HG03108 (cell line): ENCODE measurements at regions not wholly inside any gene's neighbourhood (a gene's known extent, or its start where the extent isn't known, plus 50 kb on each side); places are given as distances from the start of the nearest gene placed in this dataset.

Experiments used
- ATAC-seq: cut with Tn5 transposase; IDR thresholded peaks from one replicate; pipeline ENCODE4 v1.9.1; 2021; ENCODE audit warnings: moderate library complexity; ENCODE audit not compliant: unreplicated experiment

DNA sequence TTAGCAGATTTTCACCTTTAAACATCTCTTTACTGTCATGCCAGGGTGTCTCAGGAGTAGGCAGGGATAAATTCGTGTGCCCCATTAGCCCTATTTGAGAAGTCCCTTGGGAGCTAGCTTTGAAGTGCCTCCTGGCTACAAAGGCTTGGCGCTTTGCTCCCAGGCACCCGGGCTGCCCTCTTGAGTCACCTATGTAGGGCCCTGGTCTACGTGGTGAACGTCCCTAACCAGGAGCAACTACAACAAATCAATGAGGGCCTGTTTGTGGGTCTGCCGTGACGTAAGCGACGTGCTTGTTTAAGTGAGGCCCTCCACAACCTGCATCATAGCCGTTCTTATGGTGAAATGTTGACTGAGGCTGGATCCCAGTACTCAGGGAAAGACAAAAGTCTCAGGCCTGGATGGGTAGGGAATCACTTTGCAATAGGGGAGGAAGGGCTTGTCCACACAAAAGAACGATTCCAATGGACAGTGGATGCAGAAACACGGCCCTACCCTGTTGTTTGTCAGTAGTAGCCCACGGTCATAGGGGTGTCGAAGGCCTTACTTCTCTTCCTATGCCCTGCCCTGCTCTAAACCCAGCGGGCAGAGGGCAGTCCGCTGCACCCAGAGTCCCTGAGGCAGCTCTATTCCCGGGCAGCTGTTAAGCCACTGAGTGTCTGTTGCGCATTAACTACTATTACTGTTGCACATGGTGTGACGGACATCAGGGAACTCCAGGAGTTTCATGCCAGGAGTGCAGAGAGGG lies 93.9 kb downstream of the INHBB start:
- no peak for ATAC-seq

DNA sequence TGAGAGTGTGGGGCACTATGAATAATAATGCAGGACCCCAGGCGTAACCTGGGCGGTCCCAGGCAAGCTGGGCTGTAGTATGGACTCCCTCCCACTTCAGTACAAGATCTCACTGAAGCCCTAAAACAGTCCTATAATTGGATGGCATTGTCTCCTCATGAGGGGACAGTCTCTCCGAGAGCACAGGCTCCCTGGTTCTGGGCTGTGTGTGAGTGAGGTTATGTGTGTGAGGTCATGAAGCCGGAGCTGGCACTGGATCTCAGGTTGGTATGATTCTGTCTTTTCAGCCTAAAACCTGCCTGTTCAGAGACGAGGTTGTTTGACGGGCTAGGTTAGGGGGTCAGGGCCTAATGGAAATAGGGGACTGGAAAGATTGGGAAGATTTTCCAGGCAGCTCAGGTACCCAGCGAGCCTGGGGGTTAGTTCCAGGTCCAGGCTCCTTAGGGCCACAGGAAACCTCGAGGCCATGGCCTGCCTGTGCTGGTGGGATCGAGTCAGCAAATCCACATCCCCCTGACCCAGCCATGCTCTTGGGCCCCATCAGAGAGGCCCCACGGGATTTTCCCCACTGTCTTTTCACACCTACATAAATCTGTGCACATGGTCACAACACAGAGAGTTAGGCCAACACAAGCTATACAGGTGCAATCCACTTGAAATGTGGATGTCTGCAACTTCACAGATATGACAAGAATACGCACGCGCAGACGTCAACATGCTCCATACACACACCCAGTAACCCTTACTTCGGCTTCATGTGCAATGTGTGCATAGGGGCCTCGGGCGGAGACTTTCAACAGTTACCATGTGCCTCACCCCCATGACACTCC lies 94.8 kb downstream of the INHBB start:
- no peak for ATAC-seq

DNA sequence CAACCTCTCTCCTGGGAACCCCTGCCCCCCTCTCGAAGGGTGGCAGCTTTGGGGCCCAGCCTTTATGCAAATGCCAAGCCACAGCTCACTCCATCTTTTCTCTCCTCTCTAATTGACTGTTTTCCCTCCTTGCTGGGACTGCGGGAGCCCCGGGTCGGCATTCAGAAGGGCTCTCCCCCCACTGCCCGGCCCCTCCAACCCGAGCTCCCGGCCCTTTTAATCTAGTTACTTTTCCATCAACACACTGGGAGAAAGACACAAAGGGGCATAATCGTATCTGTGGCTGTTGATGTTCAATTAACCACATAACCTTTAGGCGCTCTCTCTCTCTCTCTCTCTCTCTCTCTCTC lies 95.4 kb downstream of the INHBB start:
- ATAC-seq = no peak

DNA sequence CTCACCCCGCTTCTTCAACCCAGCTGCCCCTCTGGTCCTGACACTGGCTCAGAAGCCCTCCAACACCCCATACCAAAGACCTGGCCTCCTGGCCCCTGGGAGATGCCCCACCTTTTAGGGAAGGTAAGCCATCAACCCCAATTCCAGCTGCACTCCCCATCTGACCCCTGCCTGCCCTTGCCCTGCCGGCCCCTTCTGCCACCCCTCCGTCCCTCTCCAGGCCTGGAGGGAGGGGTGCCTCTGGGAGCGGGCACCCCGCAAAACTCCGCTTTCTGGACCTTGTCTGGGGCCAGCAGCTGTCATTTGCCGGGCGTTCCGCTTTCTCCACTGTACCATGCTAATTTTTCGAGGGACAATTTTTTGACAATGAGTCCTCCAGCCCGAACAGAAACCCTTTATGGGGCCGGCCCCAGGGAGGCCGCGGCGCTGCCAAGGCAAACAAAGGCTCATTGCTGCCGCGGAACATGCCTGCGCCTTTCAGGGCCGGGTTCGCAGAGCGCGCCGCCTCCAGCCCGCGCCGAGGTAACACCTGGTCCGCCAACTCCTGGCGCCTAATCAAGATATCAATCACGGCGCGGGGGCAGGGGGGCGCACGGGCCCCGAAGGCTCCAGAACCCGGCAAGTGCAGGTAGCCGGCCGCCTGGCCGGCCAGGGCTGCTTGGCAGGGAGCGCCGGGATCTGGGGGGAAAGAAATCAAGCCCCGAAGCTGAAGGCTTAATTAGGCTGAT lies 96.0 kb downstream of the INHBB start:
- no peak for ATAC-seq

DNA sequence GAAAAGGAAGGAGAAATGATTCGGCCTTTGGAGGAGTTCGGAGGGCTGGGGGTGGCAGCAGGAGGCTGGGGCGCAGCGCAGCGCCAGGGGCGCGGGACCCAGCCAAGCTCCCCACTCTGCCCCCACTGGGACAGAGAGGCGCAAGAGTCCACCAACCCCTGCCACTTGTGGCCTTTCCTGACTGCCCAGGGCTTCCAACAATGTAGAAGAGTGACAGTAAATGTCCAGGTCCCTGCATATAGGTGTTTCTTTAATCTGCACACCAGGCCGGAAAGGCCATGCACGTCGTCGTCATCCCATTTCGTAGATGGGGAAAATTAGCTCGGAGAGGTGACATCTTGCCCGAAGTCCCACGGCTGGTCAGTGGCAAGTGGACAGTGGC lies 96.6 kb downstream of the INHBB start:
- ATAC-seq = no peak

DNA sequence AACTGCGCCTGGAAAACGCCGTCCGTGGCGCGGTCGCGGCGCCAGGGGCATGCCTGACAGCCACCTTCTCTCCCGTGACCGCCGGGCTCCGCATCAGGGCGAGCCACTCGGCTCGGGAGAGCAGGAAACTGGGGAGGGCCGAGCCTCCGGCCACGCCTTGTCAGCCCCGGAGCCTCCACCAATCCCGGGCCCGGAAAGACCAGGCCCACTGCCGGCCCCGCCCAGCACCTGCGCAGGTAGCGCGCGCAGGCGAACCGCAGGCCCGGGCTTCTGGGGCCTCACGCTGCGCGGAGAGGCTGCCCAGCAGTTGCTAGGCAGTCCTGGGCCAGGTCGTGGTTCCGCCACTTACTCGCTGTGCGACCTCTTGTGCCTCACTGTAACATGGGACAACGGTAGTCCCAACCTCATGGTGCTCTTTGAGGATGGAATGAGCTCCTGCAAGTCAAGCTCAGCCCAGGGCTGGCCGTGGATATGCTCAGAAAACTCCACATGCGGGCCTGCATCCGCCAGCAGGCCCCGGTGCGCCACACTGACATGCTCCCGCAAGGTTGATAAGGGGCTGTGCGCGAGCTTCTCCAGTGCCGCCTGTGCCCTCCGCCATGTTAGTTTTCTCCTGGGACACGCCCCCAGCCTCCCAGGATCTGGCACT lies 97.1 kb downstream of the INHBB start:
- ATAC-seq = no peak

DNA sequence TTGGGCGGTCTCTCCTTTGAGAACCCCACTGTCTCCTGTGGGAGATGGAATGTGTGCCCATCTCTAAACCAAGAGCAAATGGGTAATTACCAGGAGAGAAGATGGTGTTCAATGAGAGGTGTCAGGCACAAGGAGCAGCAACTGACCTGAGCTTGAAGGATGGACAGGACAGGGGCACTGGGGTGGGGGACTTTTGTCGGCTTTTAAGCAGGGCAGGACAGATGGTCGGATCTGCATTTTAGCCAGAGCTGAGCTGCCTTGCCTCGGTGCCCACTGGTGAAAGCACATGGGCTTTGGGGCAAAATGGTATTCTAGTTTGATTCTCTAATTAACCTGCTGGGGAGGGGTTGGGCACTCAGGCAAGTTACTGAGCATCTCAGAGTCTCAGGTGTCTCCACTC lies 98.0 kb downstream of the INHBB start:
- no peak for ATAC-seq

DNA sequence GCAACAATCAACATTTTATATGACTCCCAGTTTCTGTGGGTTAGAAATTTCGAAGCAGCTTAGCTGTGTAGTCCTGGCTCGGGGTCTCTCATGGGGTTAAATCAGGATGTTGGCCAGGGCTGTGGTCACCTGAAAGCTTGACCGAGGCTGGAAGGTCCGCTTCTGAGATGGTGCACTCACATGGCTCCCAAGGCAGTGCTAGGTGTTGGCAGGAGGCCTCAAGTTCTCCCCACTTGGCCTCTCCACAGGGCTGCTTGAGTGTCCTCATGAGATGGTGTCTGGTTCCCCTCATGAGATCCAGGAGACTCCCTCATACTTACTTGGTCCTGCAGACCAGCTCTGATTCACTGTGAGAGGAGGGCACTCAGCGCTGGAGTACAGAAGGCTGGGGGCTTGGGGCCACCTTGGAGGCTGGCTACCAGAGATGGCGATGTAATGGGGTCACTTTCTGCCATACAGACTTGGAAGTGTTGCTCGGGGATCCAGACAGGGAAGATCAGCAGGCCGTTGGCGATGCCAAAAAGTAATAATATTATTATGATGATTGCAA lies 98.8 kb downstream of the INHBB start:
- no peak for ATAC-seq

DNA sequence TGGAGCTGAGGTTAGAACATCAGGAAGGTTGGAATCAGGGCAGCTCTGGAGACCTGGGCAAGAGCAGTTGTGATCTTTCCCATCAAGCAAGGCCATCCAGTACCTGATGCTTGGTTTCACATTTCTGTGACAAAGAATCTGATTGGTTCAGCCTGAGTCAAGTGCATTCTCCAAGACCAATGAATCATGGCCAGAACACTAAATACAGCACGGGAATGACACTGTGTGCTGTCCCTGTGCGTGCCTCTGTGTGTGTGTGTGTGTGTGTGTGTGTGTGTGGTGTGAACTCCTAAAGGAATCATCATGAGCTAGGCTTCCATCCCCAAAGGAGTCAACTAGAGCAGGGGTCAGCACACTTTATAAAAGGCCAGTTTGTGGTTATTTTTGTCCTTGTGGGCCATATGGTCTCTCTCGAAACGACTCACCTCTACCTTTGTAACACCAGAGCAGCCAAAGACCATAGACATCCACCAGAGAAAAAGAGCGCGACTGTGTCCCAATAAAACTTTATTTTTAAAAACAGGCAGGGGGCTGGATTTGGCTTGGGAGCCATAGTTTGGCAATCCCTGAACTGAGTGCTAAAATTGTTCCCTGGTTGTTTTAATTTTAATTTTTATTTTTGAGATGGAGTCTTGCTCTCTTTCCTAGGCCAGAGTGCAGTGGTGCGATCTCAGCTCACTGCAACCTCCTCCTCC lies 99.7 kb downstream of the INHBB start:
- no peak for ATAC-seq

DNA sequence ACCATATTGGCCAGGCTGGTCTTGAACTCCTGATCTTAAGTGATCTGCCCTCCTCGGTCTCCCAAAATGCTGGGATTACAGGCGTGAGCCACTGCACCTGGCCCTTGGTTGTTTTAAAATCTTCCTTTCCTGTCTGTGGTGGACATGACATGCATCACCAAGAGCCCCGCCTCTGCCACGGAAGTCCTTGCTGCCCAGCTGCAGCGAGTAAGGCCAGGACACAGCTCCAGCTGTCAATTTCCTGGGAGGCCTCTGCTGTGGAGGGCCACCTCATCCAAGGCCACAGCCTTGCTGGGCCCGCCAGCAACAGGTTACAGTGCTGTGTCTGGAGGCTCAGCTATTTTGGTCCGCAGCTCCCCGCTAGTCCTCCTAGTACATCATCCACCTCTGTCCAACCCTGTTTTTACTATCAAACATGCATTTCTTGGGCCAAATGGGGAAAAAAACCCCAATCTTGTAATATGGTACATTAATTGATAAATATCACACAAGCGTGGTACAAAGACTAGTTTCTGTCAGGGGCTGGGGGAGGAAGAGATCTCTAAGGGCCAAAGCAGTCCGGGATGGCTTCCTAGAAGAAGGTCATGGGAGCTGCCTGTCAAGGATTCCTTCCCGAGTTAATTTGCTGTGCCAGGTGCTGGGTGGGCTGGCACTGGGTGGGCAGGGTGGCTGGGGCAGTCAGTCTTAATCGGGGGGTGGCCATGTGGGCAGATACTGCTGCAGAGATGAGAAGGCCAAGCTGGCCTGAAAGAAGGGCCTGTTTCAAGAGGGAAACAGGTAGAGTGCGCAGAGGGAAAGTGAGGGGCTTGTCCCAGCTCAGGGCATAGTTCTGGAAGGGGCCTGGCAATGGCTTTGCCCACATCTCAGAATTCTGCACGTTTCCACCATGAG lies 100.5 kb downstream of the INHBB start:
- ATAC-seq = no peak

DNA sequence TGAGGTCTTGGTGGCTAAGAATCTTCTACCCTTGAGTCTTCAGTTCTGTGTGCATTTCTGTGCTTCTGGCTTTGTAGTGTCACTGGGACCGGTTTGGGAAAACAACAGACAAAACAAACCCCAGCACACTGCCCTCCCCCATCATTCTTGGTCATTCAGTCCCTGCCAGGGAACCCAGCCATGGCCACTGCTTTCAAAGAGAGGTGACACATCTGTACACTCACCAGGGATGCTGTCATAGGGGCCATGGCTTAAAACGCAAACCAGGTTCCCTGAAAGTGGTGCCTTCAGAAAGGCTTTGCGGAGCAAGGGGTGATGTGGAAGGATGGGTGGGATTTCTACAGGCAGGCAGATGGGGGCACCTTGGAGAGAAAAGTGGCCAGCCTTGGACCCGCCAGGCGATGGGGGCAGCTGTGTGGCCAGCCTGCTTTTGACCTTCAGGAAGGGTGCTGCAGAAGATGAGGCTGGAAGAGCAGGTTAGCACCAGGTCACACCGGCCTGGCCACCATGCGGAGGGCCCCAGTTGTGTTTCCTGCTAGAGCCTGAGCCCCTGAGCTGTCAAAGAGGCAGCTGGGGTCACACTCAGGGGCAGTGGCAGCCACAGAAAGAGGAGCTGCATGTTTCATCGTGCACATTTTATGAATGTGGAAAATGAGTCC lies 101.3 kb downstream of the INHBB start:
- ATAC-seq = no peak

DNA sequence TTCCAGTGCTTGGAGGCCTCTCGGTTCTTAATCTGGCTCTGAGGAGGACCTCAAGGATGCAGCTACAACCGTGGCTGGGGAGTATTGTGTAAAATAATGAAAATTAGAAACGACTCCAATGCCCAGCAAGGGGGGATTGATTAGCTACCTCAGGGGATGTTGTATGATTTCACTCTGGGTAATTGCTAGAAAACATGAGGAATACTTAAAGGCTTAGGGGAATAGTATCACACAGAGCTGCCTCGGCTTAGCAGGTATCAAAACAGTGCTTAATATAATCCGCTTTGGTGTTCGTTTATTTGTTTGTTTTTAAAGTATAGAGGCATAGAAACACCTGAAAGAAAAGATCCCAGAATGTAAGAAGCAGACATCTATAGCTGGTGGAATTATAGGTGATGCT lies 102.5 kb downstream of the INHBB start:
- ATAC-seq = no peak

DNA sequence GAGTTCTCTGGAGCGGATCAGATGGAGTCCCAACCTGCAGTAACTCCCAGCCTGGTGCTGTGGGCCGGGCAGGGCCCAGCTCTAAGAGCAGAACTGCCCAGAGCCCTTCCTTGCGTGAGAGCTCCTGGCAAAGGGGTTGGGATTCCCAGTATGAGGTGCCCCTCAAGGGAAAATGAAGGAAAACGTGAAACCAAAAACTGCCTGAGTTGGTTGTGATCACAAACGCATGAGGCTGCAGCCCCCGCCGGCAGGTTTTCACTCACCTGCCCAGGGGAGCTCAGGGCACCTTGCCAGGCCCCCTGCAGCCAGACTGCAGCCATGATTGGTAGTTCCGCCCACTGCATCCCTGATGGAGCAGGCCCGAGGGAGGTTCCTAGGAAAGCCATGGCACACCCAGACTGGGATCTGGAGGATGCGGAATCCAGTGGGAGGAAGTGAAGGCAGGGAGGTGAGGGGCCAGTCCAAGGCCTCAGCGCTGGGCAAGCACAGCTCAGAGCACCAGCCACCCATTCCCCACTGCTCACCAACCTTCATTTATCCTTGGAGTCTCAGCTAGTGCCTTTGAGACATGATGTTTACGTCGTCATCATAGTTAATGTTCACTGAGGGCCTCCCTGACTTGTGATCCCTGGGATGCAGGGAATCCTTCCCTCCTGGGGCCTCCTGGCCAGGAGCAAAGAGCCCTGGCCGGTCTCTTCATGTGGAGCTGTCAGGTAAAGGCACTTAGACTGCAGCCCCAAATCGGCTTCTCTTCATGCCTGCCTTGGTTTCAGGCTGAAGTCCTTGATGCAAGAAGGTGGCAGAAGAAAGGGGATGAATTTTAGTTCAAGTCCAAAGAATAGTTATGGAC lies 103.2 kb downstream of the INHBB start:
- ATAC-seq = no peak

DNA sequence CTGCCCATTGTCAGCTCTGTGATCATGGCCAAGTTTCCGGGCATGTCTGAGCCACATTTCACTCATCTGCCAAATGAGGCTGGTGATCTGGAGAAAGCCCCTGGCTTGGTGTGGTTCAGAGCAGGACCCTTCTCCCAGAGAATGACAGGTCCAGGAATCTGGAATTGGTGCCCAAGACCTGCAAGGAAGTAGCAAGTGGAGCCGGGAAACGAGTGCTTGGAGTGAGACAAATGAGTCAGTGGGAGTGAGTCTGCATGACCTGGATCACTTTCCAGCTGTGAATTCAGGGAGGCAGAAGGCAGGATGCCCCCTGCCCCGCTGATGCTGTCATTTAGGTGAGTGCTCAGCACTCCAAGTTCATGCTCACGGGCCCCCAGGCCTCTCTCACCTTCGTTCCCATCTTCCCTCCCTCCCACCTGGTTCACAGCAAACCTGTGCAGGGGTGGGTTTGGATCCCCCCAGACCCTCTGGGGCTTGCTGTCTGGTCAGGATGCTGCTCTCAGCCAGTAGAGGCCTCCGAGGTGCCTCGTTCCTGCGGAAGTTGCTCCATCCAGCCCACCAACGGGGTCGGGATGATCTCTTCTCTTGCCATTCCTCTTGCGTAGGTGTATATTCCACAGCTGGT lies 104.4 kb downstream of the INHBB start:
- ATAC-seq = no peak

DNA sequence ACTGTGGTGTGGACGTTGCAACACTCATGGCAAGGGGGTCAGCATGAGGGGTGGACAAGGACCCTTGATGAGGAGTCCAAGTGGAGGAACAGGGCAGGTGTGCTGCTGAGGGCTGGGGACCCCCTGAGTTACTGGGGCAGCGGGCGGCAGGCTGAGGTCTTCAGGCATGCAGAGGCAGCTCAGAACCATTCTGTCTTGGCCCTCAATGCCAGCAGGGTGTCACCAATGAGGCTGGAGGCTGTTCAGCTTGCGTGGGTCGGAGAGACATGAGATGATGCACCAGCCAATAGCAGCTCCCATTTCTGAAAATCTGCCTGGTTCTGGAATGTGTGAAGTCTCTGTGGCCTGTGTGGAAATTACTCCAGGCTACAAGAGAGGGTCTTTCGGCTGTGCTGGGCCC lies 105.4 kb downstream of the INHBB start:
- ATAC-seq = no peak

DNA sequence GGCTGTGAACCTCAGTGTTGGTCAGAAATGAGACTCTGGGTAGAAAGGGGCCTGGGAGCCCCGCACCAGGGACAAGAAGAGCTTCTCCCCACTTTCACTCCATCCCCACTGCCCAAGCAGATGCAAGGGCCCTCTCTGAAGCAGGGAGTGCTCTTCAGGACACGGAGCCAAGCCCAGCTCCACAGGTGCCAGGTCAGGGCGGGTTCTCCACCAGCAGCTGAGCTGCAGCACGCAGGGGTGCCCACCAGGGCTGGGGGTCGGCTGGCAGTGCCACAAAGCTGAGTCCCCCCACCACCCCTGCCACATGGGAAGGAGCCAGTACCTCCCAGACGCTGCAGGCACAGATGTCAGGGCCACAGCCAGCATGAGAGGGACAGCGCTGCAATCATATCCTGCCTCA lies 106.2 kb downstream of the INHBB start:
- no peak for ATAC-seq

DNA sequence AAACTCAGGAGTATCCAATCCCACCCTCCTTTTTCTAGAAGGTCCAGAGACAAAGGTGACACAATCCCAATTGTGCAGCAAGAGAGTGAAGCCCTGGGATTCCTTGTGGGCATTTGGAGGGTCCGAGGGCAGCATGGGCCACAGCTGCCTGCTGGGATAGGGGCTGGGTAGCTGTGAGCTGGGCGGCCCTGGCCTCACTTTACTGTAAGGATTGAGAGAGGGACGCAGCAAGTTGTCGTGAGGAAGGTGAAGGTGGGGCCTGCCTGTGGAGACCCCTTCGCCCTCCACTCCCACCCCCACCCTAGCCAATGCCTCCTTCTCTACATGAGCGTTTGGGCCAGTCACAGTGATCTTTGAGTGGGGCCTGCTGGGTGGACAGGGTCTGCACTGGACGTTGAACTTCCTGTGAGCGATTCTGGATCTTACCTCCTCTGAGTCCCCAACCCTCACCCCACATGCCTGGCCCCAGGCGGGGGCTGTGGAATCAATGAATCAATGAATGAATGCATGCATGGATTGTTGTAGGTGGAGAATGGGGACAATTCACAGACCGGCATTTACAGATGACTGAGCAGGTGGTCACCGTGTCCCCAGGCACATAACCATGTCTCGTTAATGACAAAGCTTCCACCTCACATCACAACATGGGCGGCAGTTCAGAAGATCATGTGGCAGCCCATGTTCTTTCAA lies 107.2 kb downstream of the INHBB start:
- ATAC-seq = no peak
